HG03469 (cell line): ENCODE measurements at regions not wholly inside any gene's neighbourhood (a gene's known extent, or its start where the extent isn't known, plus 50 kb on each side); places are given as distances from the start of the nearest gene placed in this dataset.

ENCODE experiments used
- ATAC-seq: cut with Tn5 transposase; IDR thresholded peaks from one replicate; pipeline ENCODE4 v1.9.1; 2021; ENCODE audit warnings: mild to moderate bottlenecking, moderate library complexity, moderate number of reproducible peaks; ENCODE audit not compliant: unreplicated experiment

DNA sequence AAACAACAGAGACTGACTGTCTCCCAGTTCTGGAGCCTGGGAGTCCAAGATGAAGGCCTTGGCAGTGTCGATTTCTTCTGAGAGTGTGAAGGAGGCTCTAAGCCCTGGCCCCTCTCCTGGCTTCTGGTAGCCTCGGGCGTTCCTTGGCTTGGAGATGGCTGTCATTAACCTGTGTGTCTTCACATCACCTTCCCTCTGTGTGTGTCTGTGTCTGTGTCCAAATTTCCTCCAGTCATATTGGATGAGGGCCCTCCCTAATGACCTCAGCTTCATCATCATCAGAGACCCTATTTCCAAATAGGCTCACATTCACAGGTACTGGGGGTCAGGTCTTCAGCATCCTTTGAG lies 138.3 kb downstream of the TOMM20 start:
- no peak for ATAC-seq

DNA sequence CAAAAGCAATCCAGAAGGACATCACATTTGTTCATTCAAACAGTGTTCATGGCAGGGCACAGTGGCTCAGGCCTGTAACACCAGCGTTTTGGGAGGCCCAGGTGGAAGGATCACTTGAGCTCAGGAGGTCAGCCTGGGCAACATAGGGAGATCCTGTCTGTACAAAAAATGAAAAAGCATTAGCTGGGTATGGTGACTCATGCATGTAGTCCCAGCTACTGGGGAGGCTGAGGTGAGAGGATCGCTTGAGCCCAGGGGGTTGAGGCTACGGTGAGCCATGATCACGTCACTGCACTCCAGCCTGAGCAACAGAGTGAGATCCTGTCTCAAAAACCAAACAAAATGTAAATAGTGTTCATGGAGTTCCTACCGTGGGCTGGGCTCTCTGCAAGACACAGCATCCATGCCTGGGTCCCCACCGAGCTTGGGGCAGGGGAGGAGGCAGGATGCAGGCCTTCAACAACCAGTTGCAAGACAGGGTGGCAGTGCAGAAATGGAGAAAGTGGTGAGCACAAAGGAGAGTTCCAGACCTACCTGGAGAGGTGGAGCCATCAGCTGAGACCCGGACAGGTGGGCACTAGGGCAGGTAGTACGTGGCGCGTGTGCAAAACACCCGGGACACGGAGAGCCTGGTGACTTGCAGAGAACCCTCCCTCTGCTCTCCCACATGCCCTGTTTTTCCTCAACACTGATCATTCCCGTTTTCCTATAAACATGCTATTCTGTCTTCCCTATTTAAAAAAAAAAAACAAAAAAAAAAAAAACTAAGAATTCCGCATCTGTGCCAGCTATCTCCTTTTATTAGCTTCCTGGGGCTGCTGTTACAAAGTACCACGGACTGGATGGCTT lies 138.9 kb downstream of the TOMM20 start:
- ATAC-seq, result no peak

DNA sequence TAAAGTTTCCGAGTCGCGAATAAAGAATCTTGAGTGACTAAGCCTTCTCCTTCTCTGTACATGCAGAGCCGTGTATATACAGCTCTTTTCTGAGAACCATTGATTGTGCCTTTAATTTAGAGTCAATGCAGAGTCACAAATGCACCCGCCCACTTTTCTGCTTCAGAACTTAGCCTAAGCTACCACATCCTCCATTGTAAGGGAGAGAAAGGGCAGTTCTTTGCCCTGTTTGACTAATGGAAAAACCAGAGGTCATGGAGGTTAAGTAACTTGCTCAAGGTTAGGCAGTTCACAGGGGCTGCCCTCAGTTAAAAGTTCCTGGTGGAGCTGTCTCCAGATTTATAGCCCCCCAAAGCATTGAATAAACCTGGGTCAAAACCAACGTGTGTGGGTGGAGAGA lies 139.6 kb downstream of the TOMM20 start:
- ATAC-seq, result no peak

DNA sequence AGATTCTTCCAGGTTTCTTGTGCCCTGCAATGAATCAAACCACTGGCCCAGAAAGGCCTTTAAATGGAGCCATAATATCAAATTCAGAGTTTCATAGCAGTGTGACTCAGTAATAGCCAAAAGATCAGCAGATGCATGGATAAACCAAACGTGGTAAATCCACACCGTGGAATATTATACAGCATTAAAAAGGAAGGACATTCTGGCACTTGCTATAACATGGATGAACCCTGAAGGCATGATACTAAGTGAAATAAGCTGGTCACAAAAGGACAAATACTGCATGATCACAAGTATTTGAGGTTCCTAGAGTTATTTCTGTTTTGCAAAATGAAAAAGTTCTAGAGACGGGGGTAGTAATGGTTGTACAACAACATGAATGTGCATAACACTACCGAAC lies 140.1 kb downstream of the TOMM20 start:
- ATAC-seq, result no peak

DNA sequence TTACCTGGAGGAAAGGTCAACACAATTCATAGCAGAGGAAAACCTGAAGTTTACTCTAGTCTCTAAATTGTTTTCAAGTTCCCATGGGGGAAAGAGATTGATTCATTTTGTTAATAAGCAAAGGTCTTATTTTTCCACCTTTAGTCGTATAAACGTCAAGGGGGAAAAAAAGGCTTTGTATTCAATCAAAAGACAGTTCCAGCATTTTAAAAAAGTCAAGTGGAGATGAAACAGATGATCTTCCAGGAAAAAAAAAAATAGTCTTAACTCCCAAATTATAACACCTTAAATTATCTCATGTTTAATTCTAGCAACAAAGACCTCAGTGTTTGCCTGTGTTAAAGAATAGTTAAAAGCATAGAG lies 140.5 kb downstream of the TOMM20 start:
- no peak for ATAC-seq

DNA sequence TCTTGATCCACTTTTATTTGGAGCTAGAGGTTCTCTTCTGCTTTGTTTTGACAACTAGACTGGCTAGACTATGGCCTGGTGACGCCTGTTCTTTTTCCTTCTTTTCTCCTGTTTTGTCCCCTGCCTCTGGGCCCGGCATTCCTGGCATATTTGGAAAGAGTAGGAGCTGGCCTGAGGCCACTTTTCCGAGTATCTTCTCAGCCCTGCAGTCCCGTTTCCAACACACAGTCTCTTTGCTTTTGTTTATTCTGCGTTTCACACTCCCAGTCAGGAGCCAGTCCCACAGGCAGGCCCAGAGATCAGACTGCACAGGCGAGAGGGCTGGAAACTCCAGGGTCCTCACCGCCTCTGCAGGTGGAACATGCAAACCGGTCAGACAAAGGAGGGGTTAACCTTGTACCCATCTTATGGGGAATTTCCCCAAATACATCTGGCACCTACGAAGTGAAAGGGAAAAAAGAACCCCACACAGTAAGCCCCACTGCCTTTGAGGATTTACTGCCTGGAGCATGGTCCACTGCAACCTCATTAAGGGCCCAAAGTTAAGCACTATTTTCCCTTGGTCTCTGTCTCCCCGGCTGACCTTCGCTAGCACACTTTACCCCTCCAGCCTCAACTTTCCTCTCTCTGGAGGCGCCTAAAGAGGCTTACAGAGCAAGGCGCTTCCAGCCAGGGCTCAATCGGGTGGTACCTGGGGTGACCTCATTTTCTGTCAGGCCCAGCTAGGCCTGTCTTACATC lies 141.1 kb downstream of the TOMM20 start:
- no peak for ATAC-seq

DNA sequence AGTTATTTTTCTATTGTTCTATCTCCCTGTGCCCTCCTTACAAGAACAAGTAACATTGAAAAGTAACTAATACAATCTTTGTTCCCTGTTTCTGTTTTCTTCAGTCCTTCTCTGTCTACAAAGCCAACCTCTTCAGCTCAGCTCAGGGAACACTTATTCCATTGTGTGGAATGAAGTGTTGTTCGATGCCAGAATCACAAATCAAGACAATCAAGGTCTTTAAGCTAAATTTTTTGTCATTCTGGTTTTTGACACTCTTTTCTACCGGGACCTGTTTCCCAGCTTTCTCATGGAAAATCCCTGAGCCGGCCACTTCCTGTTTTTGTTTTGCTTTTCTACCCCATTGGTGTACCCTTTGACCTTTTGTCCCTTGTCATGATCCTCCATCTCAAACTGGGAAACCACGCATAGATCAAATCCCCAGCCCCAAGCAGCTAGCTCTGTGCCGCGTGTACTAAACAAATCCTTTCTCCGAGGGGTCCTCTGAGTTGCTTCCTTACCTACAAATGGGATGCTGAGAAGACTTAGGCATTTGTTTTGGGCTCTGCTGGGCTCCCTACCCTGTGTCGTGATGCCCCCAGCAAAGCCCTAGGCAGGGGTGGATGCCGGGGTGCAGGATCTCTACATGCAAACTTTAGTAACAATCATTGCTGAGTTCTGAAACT lies 141.8 kb downstream of the TOMM20 start:
- ATAC-seq, result no peak

DNA sequence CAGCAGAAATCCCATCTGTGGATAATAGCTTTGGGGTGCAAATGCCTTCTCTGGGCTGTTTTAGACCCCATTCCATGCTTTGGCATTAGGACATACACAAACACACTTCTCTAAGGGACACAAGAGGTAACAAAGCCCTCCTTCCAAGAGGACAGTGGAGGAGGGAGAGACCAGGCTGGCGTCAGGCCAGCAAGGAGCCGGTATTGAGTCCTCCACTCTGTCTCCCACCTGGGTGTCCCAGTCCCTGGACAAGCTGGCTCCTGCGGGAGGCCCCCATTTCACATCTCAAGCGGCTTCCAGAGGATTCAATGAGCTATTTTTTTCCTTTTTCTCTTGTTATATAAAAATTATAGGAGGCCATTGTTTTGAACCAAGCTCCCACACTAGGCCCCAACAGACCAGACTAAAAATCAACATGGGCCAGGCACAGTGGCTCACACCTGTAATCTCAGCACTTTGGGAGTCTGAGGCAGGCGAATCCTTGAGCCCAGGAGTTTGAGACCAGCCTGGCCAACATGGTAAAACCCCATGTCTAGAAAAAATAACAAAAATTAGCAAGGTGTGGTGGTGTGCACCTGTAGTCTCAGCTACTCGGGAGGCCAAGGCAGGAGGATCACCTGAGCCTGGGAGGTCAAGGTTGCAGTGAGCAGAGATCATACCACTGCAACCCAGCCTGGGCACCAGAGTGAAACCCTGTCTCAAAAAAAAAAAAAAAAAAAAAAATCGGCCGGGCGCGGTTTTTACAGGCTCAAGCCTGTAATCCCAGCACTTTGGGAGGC lies 142.9 kb downstream of the TOMM20 start:
- no peak for ATAC-seq

DNA sequence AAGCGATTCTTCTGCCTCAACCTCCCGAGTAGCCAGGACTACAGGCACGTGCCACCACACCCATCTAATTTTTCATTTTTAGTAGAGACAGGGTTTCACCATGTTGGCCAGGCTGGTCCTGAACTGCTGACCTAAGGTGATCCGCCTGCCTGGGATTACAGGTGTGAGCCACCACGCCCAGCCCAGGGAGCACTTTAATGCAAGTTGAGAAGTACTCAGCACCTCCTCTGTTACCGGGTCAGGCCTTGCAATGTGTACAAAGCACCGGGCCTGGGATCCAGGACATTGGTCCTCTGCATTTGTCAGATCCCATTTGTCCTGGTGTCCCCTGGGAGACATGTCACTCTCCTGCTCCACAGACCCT lies 143.6 kb downstream of the TOMM20 start:
- ATAC-seq, result no peak

DNA sequence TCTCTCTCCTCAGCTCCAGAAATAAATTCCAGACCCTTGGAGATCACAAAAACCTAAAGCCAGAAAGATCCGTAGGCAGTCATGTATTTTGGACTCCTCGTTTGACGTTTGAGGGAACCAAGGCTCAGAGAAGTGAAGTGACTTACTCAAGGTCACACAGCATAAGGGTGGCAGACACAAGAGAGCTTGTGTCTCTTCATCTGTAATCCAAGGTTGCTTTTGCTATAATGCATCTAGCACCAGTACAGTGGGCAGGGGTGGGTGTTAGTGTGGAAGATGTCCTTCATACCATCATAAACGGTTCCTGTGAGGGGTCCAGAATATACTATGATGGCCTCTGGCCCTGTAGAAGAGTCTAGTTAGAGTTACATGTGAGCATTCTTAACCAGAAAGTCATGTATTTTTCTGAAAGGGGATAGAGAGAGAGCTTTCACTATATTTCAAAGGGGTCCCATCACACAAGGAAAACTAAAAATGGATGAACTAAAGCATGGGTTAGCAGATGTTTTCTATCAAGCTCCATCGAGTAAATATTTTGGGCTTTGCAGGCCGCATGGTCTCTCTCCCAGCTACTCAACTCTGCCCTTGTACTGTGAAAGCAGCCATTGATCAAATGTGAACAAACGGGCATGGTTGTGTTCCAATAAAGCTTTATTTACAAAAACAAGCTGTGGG lies 144.9 kb downstream of the TOMM20 start:
- ATAC-seq, result no peak

DNA sequence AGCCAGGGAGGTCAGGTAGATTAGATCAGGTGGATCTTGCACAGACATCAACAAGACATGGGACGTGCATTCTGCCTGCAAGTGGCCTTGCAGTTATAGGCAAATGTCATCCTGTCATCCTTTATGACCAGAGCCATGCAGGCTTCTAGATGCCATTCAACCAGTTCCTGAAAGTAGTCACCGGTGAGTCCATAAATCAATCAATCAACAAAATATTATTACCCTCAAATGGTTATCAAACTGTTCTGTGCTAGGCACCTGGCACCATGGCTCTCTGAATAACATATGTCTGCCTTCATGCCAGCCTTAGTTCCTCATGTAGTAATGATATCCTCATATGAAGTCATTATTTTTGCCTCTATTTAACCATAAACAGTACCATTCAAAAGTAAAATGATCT lies 146.9 kb downstream of the TOMM20 start:
- ATAC-seq, result no peak

DNA sequence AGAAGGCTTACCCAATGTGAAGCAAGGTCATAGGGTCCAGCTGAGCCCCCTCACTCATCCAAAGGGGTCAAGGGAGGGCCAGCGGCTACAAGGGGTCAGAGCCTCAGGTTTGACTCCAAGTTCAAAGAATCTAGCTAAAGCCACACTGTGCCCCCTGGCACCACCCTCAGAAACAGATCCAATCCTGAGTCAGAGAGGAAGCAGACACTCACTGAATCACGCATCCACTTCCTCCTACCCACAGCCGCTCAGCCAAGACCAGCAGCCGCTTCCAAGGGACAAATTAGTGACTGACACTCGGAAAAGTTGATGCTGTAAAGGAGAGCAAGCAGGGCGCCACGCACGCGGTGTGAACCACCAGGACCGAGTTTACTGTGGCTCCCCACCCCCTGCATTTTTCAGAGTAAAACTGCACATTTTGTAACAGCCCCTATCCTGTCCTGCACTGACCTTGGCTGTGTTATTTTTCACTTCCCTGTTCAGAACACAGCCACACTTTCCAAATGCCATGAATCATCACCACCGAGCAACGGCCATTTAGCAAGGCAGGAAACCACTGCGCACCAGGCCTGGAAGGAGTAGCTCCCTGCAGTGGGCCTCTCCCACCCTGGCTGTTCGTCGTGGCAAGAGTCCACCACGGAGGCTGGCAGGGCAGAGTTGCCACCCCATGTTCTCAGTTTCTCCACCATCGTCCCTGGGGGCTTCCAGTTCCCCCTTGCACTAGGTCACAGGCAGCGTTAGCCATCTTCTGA lies 147.8 kb downstream of the TOMM20 start:
- peak; percentile 31 for ATAC-seq

DNA sequence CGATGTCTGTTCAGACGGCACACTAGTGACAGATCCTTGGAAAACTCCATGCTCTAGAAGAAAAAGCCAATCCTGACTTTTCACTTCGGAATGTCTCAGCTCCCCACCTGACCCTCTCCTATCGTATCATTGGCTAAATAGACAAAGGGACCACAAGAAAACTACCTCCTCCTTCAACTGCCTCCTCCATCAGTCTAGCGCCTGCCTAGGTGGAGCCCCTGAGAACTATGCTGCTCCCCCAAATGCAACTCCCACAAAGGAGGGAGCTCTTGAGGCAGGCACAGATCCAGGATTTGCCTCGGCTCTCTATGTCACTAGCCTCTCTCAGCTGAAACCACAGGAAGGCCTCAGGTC lies 148.4 kb downstream of the TOMM20 start:
- ATAC-seq, result no peak

DNA sequence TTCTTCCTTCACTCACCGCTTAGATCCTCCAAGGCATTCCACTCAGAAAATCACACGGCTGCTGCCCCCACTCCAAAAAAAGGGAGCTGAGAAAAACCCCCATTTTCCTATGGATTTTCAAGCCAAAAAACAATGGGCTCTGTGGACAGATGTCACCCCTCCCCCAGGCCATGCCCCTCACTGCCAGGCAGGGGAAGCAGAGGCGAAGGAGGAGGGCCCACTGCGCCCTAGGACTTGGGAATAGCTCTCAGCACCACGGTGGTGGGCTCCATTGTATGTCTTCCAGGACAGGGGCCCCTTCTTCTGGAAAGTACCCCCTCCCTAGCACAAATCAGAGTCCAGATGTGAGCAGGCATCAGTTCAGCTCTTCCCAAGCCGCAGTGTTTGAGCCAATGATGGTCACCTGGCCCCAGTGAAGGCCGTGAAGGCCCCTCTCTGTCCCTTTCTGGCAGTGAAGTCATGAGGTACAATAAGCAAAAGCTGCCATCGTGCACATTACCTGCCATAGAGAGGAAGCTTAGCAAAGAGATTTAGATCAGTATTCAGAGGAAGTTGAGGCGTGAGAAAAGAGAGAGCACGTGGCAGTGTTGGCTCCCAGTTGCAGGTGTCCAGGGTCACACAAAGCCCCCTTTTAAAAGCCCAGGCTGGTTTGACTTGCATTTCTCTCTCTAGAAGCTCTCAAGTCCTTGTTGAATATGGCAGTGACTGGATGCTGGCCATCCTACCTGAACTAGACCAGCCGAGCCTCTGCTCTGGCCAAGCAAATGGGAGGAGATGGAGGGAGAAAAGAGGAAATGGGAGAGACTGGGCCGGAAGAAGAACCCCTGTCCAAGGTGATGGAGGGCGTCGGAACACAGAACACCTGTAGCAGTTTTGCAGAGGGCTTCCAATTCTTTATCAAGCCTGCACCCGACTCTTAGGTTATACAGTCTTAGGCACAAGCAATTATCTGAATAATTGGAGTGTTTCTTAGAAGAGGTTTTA lies 149.0 kb downstream of the TOMM20 start:
- no peak for ATAC-seq

DNA sequence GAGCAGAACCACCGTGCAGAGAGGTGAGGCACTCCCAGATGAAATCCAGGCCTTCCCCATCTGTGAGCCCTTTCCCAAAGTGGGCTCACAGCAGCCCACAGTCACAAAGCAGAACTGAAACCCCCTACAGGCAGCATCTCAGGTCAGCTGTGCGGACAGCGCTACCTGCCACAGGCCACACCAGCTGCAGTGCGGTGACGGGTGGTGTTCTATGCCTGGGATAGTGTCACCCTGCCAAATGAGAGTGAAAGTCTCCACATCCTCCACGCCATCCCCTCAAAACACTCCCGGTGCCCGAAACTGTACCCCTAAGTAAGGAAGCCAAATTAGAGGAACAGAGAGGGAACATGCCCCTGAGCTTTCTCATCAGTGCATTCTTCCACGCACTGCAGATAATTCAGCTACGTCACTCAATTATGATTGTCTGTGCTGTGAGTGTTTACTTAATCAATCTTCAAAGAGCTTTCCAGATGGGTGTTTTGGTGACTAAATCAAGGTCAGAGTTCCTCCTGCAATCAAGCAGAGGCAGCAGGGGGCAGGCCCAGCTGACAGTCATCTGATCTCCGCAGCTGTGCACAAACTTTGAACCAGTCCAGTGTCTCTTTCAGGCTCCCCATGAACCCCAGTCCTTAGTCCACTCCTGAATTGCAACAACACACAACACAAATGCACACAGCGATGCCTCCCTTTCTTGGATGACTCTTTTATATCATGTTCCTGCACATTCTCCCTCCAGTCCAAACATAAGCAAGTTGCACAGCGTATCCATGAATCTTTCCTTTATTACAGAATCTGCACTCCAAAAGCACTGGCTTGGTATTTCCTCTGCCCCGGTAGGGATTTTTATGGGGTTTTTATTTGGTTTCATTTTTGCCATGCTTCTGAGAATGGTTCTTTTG lies 150.0 kb downstream of the TOMM20 start:
- ATAC-seq, result peak; percentile 48

DNA sequence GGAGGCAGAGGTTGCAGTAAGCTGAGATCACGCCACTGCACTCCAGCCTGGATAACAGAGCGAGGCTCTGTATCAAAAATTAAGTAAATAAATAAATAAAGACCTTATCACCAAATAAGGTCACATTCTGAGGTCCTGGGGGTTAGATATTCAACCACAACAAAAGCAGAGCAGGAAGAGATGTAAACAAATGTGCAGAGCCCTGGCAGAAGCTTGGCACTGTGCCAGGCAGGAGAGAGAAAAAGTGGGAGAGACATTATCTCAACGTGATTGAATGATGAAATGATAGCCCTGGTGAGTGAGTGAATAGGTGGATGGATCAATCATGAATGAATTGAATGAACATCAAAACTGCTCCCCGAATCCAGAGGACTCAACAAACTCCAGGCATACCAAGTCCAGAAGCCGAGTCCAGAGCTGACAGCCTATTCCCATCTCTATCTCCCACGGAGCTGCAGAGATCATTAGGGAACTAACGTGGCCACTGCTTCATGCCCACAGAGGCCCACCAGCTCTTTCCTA lies 150.7 kb downstream of the TOMM20 start:
- no peak for ATAC-seq

DNA sequence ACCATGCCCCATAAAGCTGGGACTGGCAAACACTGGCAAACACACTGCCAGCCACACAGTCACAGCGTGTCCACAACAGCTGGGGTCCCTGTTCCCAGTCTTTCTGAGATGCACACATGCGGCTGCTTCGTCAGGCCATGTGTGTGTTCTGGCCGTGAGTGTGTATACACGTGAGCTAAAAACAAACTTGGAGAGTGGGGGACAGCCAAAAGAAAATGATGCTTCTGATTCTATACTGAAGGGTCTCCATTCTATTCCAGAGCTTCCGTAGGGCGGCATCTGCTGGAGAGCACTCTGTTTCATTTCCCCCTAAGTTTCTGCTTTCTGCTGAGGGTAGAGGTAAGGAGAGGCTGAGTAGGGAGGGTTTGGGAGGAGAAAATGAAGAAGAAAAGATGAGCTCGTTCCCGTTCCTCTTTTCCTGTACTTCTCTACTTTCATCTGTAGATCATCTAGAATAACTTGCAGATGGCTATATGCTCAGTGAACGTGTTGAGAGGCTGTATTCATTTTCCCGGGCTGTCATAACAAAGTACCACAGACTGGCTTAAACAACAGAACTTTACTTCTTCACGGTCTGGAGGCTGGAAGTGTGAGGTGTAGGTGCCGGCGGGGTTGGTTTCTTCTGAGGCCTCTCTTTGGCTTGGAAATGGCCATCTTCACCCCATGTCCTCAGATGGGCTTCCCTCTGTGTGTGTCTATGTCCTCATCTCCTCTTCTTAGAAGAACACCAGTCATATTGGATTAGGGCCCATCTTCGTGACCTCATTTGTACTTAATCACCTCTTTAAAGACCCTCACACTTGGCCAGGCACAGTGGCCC lies 151.6 kb downstream of the TOMM20 start:
- no peak for ATAC-seq
